Right ventricle myocardium inferior (tissue), 1 donor: ENCODE measurements at regions not wholly inside any gene's neighbourhood (a gene's known extent, or its start where the extent isn't known, plus 50 kb on each side); places are given as distances from the start of the nearest gene placed in this dataset.
"Not testable (repeated sequence)": the region's sequence is repeated elsewhere in the genome, so short reads cannot be mapped to it uniquely, and the experiment has no call there.

ENCODE experiments used
- ATAC-seq: fragments of 200-7000 bp; cut with Tn5 transposase; one replicate; pipeline ENCODE4 v1.9.1; 2020; ENCODE audit warnings: mild to moderate bottlenecking, moderate library complexity
- DNase-seq: peaks from one replicate; pipeline ENCODE4 v3.0.0; 2021; ENCODE audit errors: missing footprints
- intact Hi-C: fragments of 100-400 bp; cut with DNase I; formaldehyde crosslinking; loops from one replicate; pipeline ENCODE4 v1.11.0; 2022
- donor health status: DM: no; HTN: yes; CAD: no; lungs with severe emphysema.

GRCh38 chr4:38387348-38387747 is 276.7 kb upstream of the KLF3 start:
- ATAC-seq (peak; percentile 96), DNase-seq (no peak)
- intact Hi-C loops: no loop called here

- ATAC-seq (peak; percentile 18), DNase-seq (no peak)
- intact Hi-C loops: no loop called here
Observed at GRCh38 chr4:38387819-38388218, 276.2 kb upstream of the KLF3 start.

DNA sequence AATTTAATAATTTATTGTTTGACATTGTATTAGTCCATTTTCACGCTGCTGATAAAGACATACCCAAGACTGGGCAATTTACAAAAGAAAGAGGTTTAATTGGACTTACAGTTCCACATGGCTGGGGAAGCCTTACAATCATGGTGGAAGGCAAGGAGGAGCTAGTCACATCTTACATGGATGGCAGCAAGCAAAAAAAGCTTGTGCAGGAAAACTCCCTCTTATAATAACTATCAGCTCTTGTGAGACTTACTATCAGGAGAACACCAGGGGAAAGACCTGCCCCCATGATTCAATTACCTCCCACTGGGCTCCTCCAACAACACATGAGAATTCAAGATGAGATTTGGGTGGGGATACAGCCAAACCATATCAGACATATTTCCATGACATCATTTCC is 275.1 kb upstream of the KLF3 start:
- intact Hi-C loops, ATAC-seq, DNase-seq: not testable (repeated sequence)

- intact Hi-C loops: no loop called here
- DNase-seq (no peak), ATAC-seq (no peak)
Observed at GRCh38 chr4:38390969-38391545, 272.9 kb upstream of the KLF3 start.

GRCh38 chr4:38392223-38392855 is 271.7 kb upstream of the KLF3 start:
- intact Hi-C loops: no loop called here
- DNase-seq (no peak), ATAC-seq (no peak)

GRCh38 chr4:38396091-38396490 is 267.9 kb upstream of the KLF3 start:
- ATAC-seq (no peak), DNase-seq (no peak)
- intact Hi-C loops: no loop called here

- DNase-seq (no peak), ATAC-seq (peak; percentile 76)
- intact Hi-C loops: no loop called here
Observed at GRCh38 chr4:38396845-38397547, 267.0 kb upstream of the KLF3 start.

DNA sequence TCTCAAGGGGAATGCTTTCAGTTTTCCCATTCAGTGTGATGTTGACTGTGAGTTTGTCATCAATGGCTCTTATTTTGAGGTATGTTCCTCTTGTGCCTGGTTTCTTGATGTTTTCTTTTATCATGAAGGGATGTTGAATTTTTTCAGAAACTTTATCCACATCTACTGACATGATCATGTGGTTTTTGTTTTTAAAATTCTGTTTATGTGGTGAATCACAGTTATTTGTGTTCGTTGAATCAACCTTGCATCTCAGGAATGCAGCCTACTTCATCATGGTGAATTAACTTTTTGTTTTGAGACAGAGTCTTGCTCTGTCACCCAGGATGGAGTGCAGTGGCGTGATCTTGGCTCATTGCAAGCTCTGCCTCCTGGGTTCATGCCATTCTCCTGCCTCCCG is 263.1 kb upstream of the KLF3 start:
- no peak for ATAC-seq
- no peak for DNase-seq
- intact Hi-C loops: no loop called here

DNA sequence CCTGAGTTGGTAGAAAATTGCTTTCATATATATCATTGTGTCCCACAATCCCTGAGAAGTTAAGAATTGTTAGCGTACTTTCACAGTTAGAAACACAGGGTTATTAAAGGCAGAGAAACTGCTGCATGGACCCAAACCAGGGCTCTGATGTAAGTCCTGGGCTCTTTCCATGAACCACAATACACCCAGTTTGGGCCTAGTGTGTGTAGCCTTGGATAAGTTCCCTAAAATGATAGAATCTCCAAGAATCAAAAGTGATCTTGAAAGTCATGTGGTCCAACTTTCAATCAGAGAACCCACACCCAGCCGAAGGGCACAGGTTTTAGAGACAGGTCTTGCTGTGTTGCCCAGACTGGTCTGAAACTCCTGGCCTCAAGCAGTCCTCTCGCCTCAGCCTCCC is 257.8 kb upstream of the KLF3 start:
- ATAC-seq: no peak
- intact Hi-C loops: no loop called here
- DNase-seq: no peak

- DNase-seq (no peak), ATAC-seq (peak; percentile 50)
- intact Hi-C loops: no loop called here
Observed at GRCh38 chr4:38409852-38410251, 254.1 kb upstream of the KLF3 start.

DNA sequence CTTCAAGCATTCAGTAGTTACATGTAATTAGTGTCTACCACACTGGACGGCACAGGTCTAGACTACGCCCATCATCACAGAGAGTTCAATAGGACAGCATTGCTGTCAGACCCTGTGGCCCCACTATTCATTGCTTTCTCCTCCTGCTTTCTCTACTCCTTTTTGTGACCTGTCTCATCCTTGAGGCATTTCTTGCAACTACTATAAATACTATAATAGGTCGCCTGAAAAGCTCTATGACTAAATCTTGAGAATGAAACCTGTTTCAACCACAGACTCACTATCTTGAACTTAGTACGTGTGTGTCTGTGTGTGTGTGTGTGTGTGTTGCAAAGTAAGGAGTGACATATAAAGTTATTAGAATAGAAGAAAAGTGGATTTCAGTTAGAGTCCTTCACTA is 252.9 kb upstream of the KLF3 start:
- ATAC-seq: no peak
- intact Hi-C loops: no loop called here
- no peak for DNase-seq

DNA sequence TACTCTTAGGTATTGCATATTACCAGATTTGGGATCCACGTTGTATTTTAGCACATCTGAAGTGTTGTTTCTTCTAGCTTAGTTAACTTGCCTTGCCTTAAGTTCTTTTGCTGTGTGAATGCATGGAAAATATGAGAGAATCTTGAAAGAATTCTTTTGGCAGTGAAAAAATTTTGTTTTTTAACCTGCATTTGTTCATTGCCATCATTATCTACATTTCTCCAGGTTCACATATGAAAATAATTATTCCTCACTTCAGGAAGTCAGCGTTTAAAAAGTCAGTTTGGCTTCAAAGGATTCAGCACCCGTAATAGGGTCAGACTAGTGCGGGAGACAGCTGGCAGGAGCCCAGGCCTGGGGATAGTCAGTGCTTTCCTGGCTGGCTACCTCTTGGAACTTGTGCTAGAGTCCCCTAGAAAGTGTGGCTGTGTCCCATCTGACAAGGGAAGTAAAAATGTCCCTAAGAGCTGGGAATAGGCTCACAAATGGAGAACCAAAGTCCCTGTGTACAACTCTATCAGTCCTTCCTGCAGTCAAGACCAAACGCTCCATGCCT is 251.9 kb upstream of the KLF3 start:
- no peak for ATAC-seq
- intact Hi-C loops: no loop called here
- DNase-seq: no peak

DNA sequence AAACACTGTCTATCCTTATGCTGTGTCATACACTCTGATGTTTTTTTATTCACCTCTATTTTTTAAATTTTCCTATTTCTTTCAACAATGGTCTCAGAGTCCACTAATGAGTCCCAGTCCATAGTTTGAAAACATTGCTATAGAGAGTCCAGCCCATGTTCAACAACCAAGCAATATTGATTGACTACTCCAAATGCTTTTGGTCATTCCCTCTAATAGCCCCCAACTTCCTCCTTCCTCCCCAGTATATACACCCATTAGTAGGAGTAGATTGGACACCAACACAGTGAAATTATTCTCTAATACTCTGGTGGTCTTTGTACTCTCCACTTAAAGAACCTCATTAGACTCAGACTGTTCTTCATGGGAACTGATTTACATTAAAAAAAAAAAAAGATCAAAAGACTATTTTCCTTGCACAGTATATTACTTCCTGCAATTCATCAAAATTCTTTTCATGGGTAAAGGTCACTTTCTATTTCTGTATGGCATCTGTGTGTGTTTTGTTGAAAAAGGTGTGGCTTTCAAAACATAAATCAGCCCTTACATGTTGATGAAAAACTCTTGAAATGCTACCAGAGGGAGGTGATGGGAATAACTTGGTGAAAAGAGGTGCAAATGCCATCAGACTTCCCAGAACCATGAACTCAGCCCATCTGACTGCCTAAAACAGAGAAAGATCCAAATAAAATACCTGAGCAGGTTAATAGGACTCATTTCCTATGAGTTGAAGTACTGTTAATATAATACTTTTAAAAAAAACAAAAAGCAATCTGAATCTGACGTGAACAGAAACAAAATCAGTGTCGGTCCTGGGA is 250.3 kb upstream of the KLF3 start:
- intact Hi-C loops: no loop called here
- DNase-seq: no peak
- ATAC-seq: no peak

GRCh38 chr4:38414410-38414809 is 249.6 kb upstream of the KLF3 start:
- intact Hi-C loops: no loop called here
- no peak for DNase-seq
- no peak for ATAC-seq

DNA sequence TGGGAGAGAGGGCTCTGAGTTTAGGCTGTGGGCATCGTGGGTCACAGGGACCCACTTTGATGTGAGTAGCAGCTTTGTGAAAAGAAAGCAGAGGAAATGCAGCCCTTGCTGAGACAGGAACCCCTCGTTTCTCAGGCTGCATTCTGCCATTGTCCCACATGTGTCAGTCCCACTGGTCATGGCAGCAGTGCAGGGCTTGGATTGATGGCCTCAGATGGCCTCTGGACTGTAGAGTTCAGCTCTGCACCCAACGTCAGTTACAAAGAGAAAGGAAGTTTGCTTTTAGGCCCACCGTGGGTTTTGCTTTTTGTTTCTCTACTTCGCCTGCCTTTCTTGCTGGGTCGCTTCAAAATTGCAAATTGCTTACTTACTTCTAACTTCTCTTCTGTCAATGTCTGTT is 248.3 kb upstream of the KLF3 start:
- DNase-seq: no peak
- intact Hi-C loops: no loop called here
- ATAC-seq: no peak

- DNase-seq (no peak), ATAC-seq (no peak)
- intact Hi-C loops: no loop called here
Observed at GRCh38 chr4:38416450-38417014, 247.5 kb upstream of the KLF3 start.

GRCh38 chr4:38420254-38420653 is 243.7 kb upstream of the KLF3 start:
- DNase-seq, intact Hi-C loops, ATAC-seq: not testable (repeated sequence)

GRCh38 chr4:38422850-38423249 is 241.1 kb upstream of the KLF3 start:
- ATAC-seq: no peak
- DNase-seq: no peak
- intact Hi-C loops: no loop called here
